ENCODE measurements at regions not wholly inside any gene's neighbourhood (a gene's known extent, or its start where the extent isn't known, plus 50 kb on each side); places are given as distances from the start of the nearest gene placed in this dataset.

DNA sequence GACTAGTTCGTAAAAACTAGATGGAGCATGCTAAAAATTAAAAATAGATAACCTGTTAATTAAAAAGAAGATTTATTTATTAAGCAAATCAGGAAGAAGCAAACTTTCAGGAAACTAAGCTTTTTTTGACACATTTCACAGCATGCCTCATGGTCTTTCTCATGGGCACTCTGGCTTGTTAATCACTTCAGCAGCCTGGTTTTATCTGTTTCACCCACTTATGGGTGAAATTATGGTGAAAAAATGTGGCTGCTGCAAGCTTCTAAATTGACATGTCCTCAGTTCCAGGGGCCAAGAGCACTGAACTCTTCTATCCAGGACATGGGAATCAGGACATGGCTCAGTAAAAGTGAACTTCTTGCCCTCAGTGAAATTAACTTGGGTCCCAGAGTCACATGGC lies 468.6 kb upstream of the SYT1 start:
- DNase-seq (no peak), ATAC-seq (no peak)
- Histone ChIP-seq H3K4me3 (no peak overlapping the region), H3K4me1 (ENCODE audit: low read depth) (no peaks in the 10 kb centered on the region), H3K9me3 (no peaks in the 10 kb centered on the region), H3K36me3 (ENCODE audit: low read depth) (no peaks in the 10 kb centered on the region)
- TF ChIP-seq, protein P1, sequence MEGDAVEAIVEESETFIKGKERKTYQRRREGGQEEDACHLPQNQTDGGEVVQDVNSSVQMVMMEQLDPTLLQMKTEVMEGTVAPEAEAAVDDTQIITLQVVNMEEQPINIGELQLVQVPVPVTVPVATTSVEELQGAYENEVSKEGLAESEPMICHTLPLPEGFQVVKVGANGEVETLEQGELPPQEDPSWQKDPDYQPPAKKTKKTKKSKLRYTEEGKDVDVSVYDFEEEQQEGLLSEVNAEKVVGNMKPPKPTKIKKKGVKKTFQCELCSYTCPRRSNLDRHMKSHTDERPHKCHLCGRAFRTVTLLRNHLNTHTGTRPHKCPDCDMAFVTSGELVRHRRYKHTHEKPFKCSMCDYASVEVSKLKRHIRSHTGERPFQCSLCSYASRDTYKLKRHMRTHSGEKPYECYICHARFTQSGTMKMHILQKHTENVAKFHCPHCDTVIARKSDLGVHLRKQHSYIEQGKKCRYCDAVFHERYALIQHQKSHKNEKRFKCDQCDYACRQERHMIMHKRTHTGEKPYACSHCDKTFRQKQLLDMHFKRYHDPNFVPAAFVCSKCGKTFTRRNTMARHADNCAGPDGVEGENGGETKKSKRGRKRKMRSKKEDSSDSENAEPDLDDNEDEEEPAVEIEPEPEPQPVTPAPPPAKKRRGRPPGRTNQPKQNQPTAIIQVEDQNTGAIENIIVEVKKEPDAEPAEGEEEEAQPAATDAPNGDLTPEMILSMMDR (IDR thresholded peaks at IDR 0.05): no peak
- intact Hi-C loops (cut with DNase I, micrococcal nuclease): no loop called here

DNA sequence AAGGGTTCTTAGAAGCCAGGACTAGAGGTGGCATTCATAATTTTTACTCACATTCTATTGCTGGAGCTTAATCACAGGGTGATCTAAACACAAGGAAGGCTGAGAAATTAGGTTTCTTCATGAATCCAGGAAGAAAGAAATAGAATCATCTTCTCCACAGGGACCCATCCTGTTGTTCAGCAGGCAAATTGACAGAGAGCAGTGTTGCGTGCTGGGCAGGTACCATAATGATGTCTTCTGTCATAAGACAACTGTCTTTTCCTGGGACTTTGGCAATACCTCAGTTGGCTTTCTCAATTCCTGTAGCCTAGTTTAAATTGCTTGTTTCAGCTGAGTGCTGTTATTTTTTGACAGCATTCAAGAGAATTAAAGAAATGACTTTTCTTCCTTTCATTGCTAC lies 468.0 kb upstream of the SYT1 start:
- TF ChIP-seq, protein P1 (IDR thresholded peaks at IDR 0.05): no peak
- no peaks in the 10 kb centered on the region for H3K4me1 ChIP-seq (ENCODE audit: low read depth)
- ATAC-seq (no peak), DNase-seq (no peak)
- no peaks in the 10 kb centered on the region for H3K36me3 ChIP-seq (ENCODE audit: low read depth)
- no peak overlapping the region for H3K4me3 ChIP-seq
- intact Hi-C loops (cut with DNase I, micrococcal nuclease): no loop called here
- H3K9me3 ChIP-seq: no peaks in the 10 kb centered on the region

DNA sequence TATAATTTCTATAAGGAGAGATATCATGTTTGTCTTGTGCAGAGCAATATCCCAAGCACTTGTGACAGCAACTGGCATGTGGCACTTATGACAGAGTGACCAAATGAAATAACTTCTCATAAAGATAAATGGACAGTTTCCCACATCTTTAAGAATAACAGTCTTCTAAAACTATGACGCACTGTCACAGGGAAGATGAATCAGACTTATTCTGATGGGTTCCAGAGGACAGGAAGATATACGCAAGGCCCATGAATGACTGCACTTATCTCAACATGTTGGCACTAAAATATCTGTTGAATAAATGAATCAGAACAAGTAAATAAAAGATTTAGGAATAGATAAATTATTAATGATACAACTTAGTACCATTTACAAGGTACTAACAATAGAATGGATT lies 465.8 kb upstream of the SYT1 start:
- intact Hi-C loops (cut with DNase I, micrococcal nuclease): no loop called here
- no peaks in the 10 kb centered on the region for H3K36me3 ChIP-seq (ENCODE audit: low read depth)
- no peak for ATAC-seq

DNA sequence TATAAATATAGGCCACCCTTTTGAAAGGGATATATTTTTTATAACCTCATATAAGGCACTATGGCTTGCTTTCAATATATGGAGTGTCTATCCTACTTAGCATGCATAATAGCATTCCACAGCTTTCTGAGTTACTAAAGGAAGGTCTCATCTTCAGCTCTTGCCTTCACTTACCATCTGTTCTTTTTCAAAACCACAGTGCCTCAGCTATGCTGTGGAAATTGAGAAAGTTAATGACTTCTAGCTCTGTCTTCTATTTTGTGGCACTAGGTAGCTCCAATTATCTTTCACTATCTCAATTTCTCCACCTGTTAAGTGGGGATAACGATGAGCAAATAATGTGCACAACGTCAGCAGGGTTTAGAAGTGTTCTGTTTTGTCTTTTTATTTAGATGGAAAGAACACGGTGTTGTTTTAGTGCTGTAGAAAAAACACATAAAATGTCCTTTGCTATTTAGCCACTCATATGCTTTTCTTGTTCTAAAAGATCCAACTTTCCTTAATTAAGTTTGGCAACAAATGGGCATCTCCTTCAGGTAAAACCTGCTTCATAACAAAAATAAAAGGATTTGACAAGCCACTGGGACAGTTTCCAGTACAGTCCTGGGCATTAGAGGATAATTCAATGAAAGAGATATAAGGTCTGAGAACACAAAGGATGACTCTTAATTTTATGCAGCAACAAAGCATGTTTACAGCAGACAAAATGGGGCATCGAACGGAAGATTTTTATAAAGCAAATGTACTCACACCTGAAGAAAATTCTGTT lies 462.0 kb upstream of the SYT1 start:
- intact Hi-C loops (cut with DNase I, micrococcal nuclease): no loop called here
- DNase-seq (no peak), ATAC-seq (no peak)
- no peaks in the 10 kb centered on the region for H3K9me3 ChIP-seq
- no peaks in the 10 kb centered on the region for H3K36me3 ChIP-seq (ENCODE audit: low read depth)
- H3K4me3 ChIP-seq: no peak overlapping the region
- TF ChIP-seq, protein P1 (IDR thresholded peaks at IDR 0.05): no peak
- H3K4me1 ChIP-seq (ENCODE audit: low read depth): no peaks in the 10 kb centered on the region

More for the DNA sequence above, 465.8 kb upstream of the SYT1 start:
- Histone ChIP-seq H3K4me3 (no peak overlapping the region), H3K4me1 (ENCODE audit: low read depth) (no peaks in the 10 kb centered on the region), H3K9me3 (no peaks in the 10 kb centered on the region)
- no peak for DNase-seq
- TF ChIP-seq, protein P1 (IDR thresholded peaks at IDR 0.05): no peak

DNA sequence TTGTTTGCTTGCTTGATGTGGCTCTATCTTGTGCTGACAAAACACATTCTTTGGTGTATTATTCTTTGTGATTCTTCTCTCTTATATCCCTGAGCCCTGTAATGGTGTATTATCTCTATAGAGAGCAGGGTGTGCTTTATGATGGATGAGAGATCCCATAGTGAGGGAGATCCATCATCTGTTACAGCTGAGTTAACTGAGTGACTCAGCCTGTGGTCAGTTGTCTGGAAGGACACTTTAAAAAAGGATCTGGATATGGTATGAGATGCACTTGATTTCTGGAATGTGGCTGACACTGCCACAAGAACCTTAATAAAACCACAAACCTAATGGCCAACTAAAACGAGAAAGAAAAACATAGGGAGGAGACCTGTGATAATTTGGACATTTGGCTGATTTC lies 461.4 kb upstream of the SYT1 start:
- Histone ChIP-seq H3K36me3 (ENCODE audit: low read depth) (no peaks in the 10 kb centered on the region), H3K4me3 (no peak overlapping the region), H3K4me1 (ENCODE audit: low read depth) (no peaks in the 10 kb centered on the region), H3K9me3 (no peaks in the 10 kb centered on the region)
- TF ChIP-seq, protein P1 (IDR thresholded peaks at IDR 0.05): no peak
- ATAC-seq: no peak
- DNase-seq: no peak
- intact Hi-C loops (cut with DNase I, micrococcal nuclease): no loop called here
